GM21717 (cell line): ENCODE measurements at regions not wholly inside any gene's neighbourhood (a gene's known extent, or its start where the extent isn't known, plus 50 kb on each side); places are given as distances from the start of the nearest gene placed in this dataset.

Experiments
- ATAC-seq: cut with Tn5 transposase; IDR thresholded peaks from one replicate; pipeline ENCODE4 v1.9.1; 2021; ENCODE audit warnings: mild to moderate bottlenecking, moderate library complexity; ENCODE audit not compliant: unreplicated experiment

- ATAC-seq = no peak
Observed at GRCh38 chr6:163804991-163805390, 390.5 kb downstream of the QKI start.

GRCh38 chr6:163802267-163802666 is 387.7 kb downstream of the QKI start:
- no peak for ATAC-seq

- no peak for ATAC-seq
Observed at GRCh38 chr6:163797296-163797845, 382.9 kb downstream of the QKI start.

GRCh38 chr6:163793011-163793983 is 378.8 kb downstream of the QKI start:
- ATAC-seq = peak; percentile 97

GRCh38 chr6:163790266-163790840 is 375.8 kb downstream of the QKI start:
- no peak for ATAC-seq

- ATAC-seq = no peak
Observed at GRCh38 chr6:163789199-163789810, 374.8 kb downstream of the QKI start.

- no peak for ATAC-seq
Observed at GRCh38 chr6:163786995-163787671, 372.6 kb downstream of the QKI start.

GRCh38 chr6:163782436-163783003 is 368.0 kb downstream of the QKI start:
- peak; percentile 95 for ATAC-seq

- no peak for ATAC-seq
Observed at GRCh38 chr6:163780994-163781393, 366.5 kb downstream of the QKI start.

GRCh38 chr6:163779727-163780284 is 365.3 kb downstream of the QKI start:
- no peak for ATAC-seq

GRCh38 chr6:163777716-163778115 is 363.2 kb downstream of the QKI start:
- ATAC-seq = no peak

GRCh38 chr6:163776906-163777686 is 362.6 kb downstream of the QKI start:
- ATAC-seq = no peak

- no peak for ATAC-seq
Observed at GRCh38 chr6:163776196-163776905, 361.8 kb downstream of the QKI start.

GRCh38 chr6:163775313-163775712 is 360.8 kb downstream of the QKI start:
- ATAC-seq = no peak

- no peak for ATAC-seq
Observed at GRCh38 chr6:163774485-163774884, 360.0 kb downstream of the QKI start.

GRCh38 chr6:163773646-163774045 is 359.1 kb downstream of the QKI start:
- ATAC-seq = no peak

GRCh38 chr6:163772701-163773100 is 358.2 kb downstream of the QKI start:
- ATAC-seq = no peak

- no peak for ATAC-seq
Observed at GRCh38 chr6:163771180-163771579, 356.7 kb downstream of the QKI start.

- no peak for ATAC-seq
Observed at GRCh38 chr6:163768905-163769304, 354.4 kb downstream of the QKI start.
